ENCODE measurements at regions not wholly inside any gene's neighbourhood (a gene's known extent, or its start where the extent isn't known, plus 50 kb on each side); places are given as distances from the start of the nearest gene placed in this dataset.
"Not testable (repeated sequence)": the region's sequence is repeated elsewhere in the genome, so short reads cannot be mapped to it uniquely, and the experiment has no call there.

GRCh38 chr1:90824551-90824950, 107.4 kb upstream of the BARHL2 start:
- H3K36me3 ChIP-seq (ENCODE audit: insufficient read depth, insufficient read length, low read length) = no peaks in the 10 kb centered on the region
- H3K27me3 ChIP-seq (ENCODE audit: insufficient read depth, insufficient read length) = no peaks in the 10 kb centered on the region
- no peaks in the 10 kb centered on the region for H3K9me3 ChIP-seq (ENCODE audit: insufficient read depth, low read length)
- no peak for TF ChIP-seq ZNF274 (IDR thresholded peaks at IDR 0.05; ENCODE audit: low read depth, low read length)
- no peak for TF ChIP-seq YY1 (IDR thresholded peaks at IDR 0.05; ENCODE audit: insufficient read depth, insufficient read length)
- no peak for TF ChIP-seq SUZ12 (IDR thresholded peaks at IDR 0.05; ENCODE audit: extremely low read depth, insufficient read depth, insufficient read length)
- no peak overlapping the region for H3K9ac ChIP-seq (ENCODE audit: insufficient read length, low read depth)
- no peak for DNase-seq (ENCODE audit: low read depth, low spot score)
- peaks cover 2% of the 10 kb centered on the region for H3K4me1 ChIP-seq (ENCODE audit: insufficient read depth, insufficient read length)
- H3K4me3 ChIP-seq (ENCODE audit: insufficient read length, low read depth) = no peak overlapping the region

- Histone ChIP-seq H3K9me3 (ENCODE audit: insufficient read depth, low read length) (no peaks in the 10 kb centered on the region; the same call in 1 of the 2 replicates), H3K36me3 (ENCODE audit: insufficient read depth, insufficient read length, low read length) (no peaks in the 10 kb centered on the region), H3K4me1 (ENCODE audit: insufficient read depth, insufficient read length) (peaks cover 2% of the 10 kb centered on the region), H3K9ac (ENCODE audit: insufficient read length, low read depth) (no peak overlapping the region), H3K4me3 (ENCODE audit: insufficient read length, low read depth) (no peak overlapping the region), H3K27me3 (ENCODE audit: insufficient read depth, insufficient read length) (no peaks in the 10 kb centered on the region)
- no peak for DNase-seq (ENCODE audit: low read depth, low spot score)
- TF ChIP-seq SUZ12 (IDR thresholded peaks at IDR 0.05; ENCODE audit: extremely low read depth, insufficient read depth, insufficient read length) (no peak), ZNF274 (IDR thresholded peaks at IDR 0.05; ENCODE audit: low read depth, low read length) (no peak), YY1 (IDR thresholded peaks at IDR 0.05; ENCODE audit: insufficient read depth, insufficient read length) (no peak)
These were observed 106.6 kb upstream of the BARHL2 start for GRCh38 chr1:90823686-90824085.

DNA sequence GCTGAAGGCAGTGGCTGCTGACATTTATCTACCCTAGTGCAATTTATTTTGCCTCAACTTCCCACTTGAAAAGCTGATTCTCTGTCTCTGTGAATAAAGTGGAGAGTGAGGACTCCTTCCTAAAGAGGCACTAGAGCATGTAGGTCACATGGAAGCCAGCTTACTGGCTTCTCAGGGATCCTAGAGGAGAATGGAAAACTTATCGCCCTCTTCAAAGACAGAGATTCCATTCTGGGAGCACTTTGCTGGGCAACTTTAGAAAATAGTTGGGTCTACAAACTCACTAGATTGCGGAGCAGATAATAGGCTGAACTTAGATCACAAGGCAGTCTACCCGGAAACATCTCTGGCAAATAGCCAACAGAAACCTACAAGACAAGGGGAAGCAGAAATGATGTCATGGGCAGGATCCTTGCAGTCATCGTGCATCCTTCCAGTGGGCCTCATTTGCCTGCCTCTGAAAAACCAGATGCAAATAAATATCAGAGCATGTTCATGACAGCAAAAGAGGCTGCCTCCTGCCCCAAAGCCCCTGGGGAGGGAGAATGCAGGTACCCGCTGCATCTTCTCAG, 104.8 kb upstream of the BARHL2 start:
- Histone ChIP-seq H3K9ac (ENCODE audit: insufficient read length, low read depth) (no peak overlapping the region), H3K4me3 (ENCODE audit: insufficient read length, low read depth) (no peak overlapping the region), H3K36me3 (ENCODE audit: insufficient read depth, insufficient read length, low read length) (no peaks in the 10 kb centered on the region), H3K4me1 (ENCODE audit: insufficient read depth, insufficient read length) (peaks cover 2% of the 10 kb centered on the region), H3K9me3 (ENCODE audit: insufficient read depth, low read length) (no peaks in the 10 kb centered on the region; the same call in 1 of the 2 replicates), H3K27me3 (ENCODE audit: insufficient read depth, insufficient read length) (no peaks in the 10 kb centered on the region)
- TF ChIP-seq YY1 (IDR thresholded peaks at IDR 0.05; ENCODE audit: insufficient read depth, insufficient read length) (no peak), ZNF274 (IDR thresholded peaks at IDR 0.05; ENCODE audit: low read depth, low read length) (no peak), SUZ12 (IDR thresholded peaks at IDR 0.05; ENCODE audit: extremely low read depth, insufficient read depth, insufficient read length) (no peak)
- DNase-seq (ENCODE audit: low read depth, low spot score) = no peak

GRCh38 chr1:90821152-90821787, 104.2 kb upstream of the BARHL2 start:
- H3K27me3 ChIP-seq (ENCODE audit: insufficient read depth, insufficient read length) = no peaks in the 10 kb centered on the region
- H3K4me1 ChIP-seq (ENCODE audit: insufficient read depth, insufficient read length) = peaks cover 2% of the 10 kb centered on the region
- H3K9ac ChIP-seq (ENCODE audit: insufficient read length, low read depth) = no peak overlapping the region
- no peak overlapping the region for H3K4me3 ChIP-seq (ENCODE audit: insufficient read length, low read depth)
- TF ChIP-seq SUZ12 (IDR thresholded peaks at IDR 0.05; ENCODE audit: extremely low read depth, insufficient read depth, insufficient read length) (no peak), ZNF274 (IDR thresholded peaks at IDR 0.05; ENCODE audit: low read depth, low read length) (no peak), YY1 (IDR thresholded peaks at IDR 0.05; ENCODE audit: insufficient read depth, insufficient read length) (no peak)
- H3K9me3 ChIP-seq (ENCODE audit: insufficient read depth, low read length) = no peaks in the 10 kb centered on the region; the same call in 1 of the 2 replicates
- no peak for DNase-seq (ENCODE audit: low read depth, low spot score)
- no peaks in the 10 kb centered on the region for H3K36me3 ChIP-seq (ENCODE audit: insufficient read depth, insufficient read length, low read length)

GRCh38 chr1:90820745-90821144, 103.6 kb upstream of the BARHL2 start:
- TF ChIP-seq SUZ12 (IDR thresholded peaks at IDR 0.05; ENCODE audit: extremely low read depth, insufficient read depth, insufficient read length) (no peak), YY1 (IDR thresholded peaks at IDR 0.05; ENCODE audit: insufficient read depth, insufficient read length) (no peak), ZNF274 (IDR thresholded peaks at IDR 0.05; ENCODE audit: low read depth, low read length) (no peak)
- Histone ChIP-seq H3K36me3 (ENCODE audit: insufficient read depth, insufficient read length, low read length) (no peaks in the 10 kb centered on the region), H3K4me3 (ENCODE audit: insufficient read length, low read depth) (no peak overlapping the region), H3K27me3 (ENCODE audit: insufficient read depth, insufficient read length) (no peaks in the 10 kb centered on the region), H3K9ac (ENCODE audit: insufficient read length, low read depth) (no peak overlapping the region), H3K4me1 (ENCODE audit: insufficient read depth, insufficient read length) (no peaks in the 10 kb centered on the region), H3K9me3 (ENCODE audit: insufficient read depth, low read length) (no peaks in the 10 kb centered on the region; the same call in 1 of the 2 replicates)
- no peak for DNase-seq (ENCODE audit: low read depth, low spot score)

GRCh38 chr1:90817399-90817798, 100.3 kb upstream of the BARHL2 start:
- H3K9me3 ChIP-seq (ENCODE audit: insufficient read depth, low read length) = no peaks in the 10 kb centered on the region; the same call in 1 of the 2 replicates
- TF ChIP-seq ZNF274 (IDR thresholded peaks at IDR 0.05; ENCODE audit: low read depth, low read length) = no peak
- no peak for TF ChIP-seq YY1 (IDR thresholded peaks at IDR 0.05; ENCODE audit: insufficient read depth, insufficient read length)
- no peak for TF ChIP-seq SUZ12 (IDR thresholded peaks at IDR 0.05; ENCODE audit: extremely low read depth, insufficient read depth, insufficient read length)
- H3K36me3 ChIP-seq (ENCODE audit: insufficient read depth, insufficient read length, low read length) = no peaks in the 10 kb centered on the region
- no peak for DNase-seq (ENCODE audit: low read depth, low spot score)
- no peak overlapping the region for H3K9ac ChIP-seq (ENCODE audit: insufficient read length, low read depth)
- H3K27me3 ChIP-seq (ENCODE audit: insufficient read depth, insufficient read length) = no peaks in the 10 kb centered on the region
- H3K4me1 ChIP-seq (ENCODE audit: insufficient read depth, insufficient read length) = no peaks in the 10 kb centered on the region
- H3K4me3 ChIP-seq (ENCODE audit: insufficient read length, low read depth) = no peak overlapping the region

GRCh38 chr1:90812237-90812636, 95.1 kb upstream of the BARHL2 start:
- H3K27me3 ChIP-seq (ENCODE audit: insufficient read depth, insufficient read length); H3K4me1 ChIP-seq (ENCODE audit: insufficient read depth, insufficient read length); DNase-seq (ENCODE audit: low read depth, low spot score); H3K4me3 ChIP-seq (ENCODE audit: insufficient read length, low read depth); H3K9ac ChIP-seq (ENCODE audit: insufficient read length, low read depth); H3K9me3 ChIP-seq (ENCODE audit: insufficient read depth, low read length); H3K36me3 ChIP-seq (ENCODE audit: insufficient read depth, insufficient read length, low read length): not testable (repeated sequence)

DNA sequence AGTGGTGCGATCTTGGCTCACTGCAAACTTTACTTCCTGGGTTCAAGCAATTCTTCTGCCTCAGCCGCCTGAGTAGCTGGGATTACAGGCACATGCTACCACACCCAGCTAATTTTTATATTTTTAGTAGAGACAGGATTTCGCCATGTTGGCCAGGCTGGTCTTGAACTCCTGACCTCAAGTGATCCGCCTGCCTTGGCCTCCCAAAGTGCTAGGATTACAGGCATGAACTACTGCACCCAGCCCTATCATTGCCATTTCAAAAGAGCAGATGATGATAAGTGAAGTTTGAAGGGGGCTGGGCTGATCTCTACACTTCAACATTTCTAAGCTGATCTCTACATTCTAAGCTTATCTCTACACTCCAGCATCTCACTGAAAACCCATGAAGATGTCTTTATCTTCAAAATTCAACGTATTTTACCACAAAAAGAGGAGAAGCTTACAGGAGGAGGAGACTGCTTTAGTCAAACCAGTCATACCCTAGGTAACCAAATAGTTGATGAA, 94.4 kb upstream of the BARHL2 start:
- H3K27me3 ChIP-seq (ENCODE audit: insufficient read depth, insufficient read length); H3K9me3 ChIP-seq (ENCODE audit: insufficient read depth, low read length); H3K4me1 ChIP-seq (ENCODE audit: insufficient read depth, insufficient read length); DNase-seq (ENCODE audit: low read depth, low spot score); H3K9ac ChIP-seq (ENCODE audit: insufficient read length, low read depth); H3K4me3 ChIP-seq (ENCODE audit: insufficient read length, low read depth); H3K36me3 ChIP-seq (ENCODE audit: insufficient read depth, insufficient read length, low read length): not testable (repeated sequence)
